GM18519 (cell line): ENCODE measurements at regions not wholly inside any gene's neighbourhood (a gene's known extent, or its start where the extent isn't known, plus 50 kb on each side); places are given as distances from the start of the nearest gene placed in this dataset.

Experiments
- ATAC-seq: cut with Tn5 transposase; IDR thresholded peaks from one replicate; pipeline ENCODE4 v1.9.1; 2021; ENCODE audit warnings: mild to moderate bottlenecking, moderate library complexity; ENCODE audit not compliant: unreplicated experiment, low FRiP score

GRCh38 chr14:62604524-62604923 lies 440.7 kb downstream of the KCNH5 start:
- no peak for ATAC-seq

GRCh38 chr14:62614122-62614521 lies 431.1 kb downstream of the KCNH5 start:
- no peak for ATAC-seq

GRCh38 chr14:62616668-62617067 lies 428.6 kb downstream of the KCNH5 start:
- ATAC-seq, result no peak

GRCh38 chr14:62626416-62626815 lies 418.8 kb downstream of the KCNH5 start:
- no peak for ATAC-seq

GRCh38 chr14:62629176-62629725 lies 416.0 kb downstream of the KCNH5 start:
- no peak for ATAC-seq

GRCh38 chr14:62631176-62631575 lies 414.1 kb downstream of the KCNH5 start:
- no peak for ATAC-seq

GRCh38 chr14:62632771-62633170 lies 412.5 kb downstream of the KCNH5 start:
- no peak for ATAC-seq

GRCh38 chr14:62645649-62646048 lies 399.6 kb downstream of the KCNH5 start:
- ATAC-seq, result no peak
